ENCODE measurements at regions not wholly inside any gene's neighbourhood (a gene's known extent, or its start where the extent isn't known, plus 50 kb on each side); places are given as distances from the start of the nearest gene placed in this dataset.
"Not testable (repeated sequence)": the region's sequence is repeated elsewhere in the genome, so short reads cannot be mapped to it uniquely, and the experiment has no call there.

GRCh38 chrX:139200346-139200745, 330.2 kb upstream of the F9 start:
- DNase-seq, result no peak

GRCh38 chrX:139199933-139200332, 330.6 kb upstream of the F9 start:
- no peak for DNase-seq

DNA sequence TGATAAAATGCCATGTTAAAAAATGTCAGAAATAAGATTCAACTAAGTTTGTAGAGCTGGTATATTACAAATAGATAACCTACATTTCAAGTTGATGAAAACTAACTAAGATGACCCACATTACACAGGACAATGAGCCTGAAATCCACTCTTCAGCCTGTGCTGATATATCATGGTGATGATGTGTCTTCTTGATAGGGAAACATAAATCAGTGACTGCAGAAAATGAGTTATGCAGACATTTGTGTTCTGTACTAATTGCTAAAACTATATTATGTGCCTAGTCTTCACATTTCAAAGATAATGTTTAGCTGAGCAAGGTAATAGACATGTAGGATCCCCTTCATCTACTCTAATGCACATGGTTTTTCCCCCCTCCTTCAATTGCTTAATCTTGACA, 331.6 kb upstream of the F9 start:
- DNase-seq, result no peak

DNA sequence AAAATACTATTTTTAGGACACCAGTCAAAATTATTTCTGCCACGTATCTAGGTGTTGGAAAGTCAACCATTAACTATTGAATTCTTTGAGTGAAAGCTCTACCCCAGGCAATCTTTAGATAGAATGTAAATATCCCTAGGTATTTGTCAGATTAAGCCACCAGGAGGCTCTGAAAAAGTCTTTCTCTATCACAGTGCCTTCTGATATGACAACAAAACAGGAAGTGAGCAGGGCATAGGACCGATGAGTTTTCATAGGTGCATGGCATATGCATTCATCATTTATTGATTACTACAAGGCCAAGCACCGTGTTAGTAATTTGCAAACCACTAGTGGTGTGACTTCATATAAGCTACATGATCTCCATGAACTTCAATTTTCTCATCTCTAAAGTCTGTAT, 333.6 kb upstream of the F9 start:
- no peak for DNase-seq

- peak in 1 of 2 donors; percentile 20 for DNase-seq
Observed at GRCh38 chrX:139194571-139195280, 335.8 kb upstream of the F9 start.

DNA sequence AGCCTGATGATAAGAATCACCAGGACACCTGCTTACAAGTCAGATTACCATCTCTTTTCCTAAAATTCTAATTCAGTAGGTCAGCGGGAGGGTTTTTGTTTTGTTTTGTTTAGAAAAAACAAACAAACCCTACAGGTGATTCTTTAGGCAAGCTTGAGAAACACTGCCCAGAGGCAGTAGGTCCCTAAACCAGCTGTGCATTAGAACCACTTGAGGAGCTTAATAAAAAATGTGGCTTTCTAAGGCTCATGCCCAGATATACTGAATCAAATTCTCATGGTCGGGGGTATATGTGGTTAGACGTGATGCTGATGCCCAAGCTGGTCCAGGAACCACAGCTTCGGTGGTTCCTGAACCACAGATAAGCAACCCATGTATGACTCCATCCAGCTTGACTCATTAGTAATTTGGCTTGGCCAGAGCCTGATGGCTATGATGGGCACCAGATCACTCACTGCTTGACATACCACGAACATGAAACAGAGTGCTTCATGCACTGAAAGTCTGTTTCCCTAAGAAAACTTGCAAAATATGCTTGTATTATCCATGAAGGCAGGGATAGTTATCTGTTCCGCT, 338.1 kb upstream of the F9 start:
- DNase-seq, result no peak

- no peak for DNase-seq
Observed at GRCh38 chrX:139191746-139192385, 338.7 kb upstream of the F9 start.

GRCh38 chrX:139191286-139191685, 339.3 kb upstream of the F9 start:
- DNase-seq, result no peak

- DNase-seq, result no peak
Observed at GRCh38 chrX:139187738-139188137, 342.8 kb upstream of the F9 start.

DNA sequence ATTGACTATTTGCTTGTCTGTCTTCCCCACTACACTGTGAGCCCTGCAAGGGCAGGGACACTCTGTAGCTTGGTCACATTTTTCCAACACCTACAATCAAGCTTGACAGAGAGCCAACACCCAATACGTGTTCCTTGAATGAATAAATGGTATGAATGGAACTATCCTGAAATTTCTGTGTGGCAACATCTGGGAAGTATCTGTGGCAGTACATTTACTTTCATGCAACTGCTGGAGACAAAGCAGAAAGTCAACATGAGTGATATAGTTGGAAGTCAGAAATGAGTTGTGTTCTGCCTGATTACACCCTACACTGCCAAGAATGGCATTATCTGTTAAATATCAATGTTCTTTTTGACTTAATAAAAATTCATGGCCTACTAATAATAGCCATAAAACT, 343.5 kb upstream of the F9 start:
- DNase-seq, result no peak

- no peak for DNase-seq
Observed at GRCh38 chrX:139179592-139179991, 350.9 kb upstream of the F9 start.

GRCh38 chrX:139178980-139179379, 351.6 kb upstream of the F9 start:
- no peak for DNase-seq

GRCh38 chrX:139172731-139173130, 357.8 kb upstream of the F9 start:
- DNase-seq, result no peak

GRCh38 chrX:139170526-139171173, 359.9 kb upstream of the F9 start:
- DNase-seq, result no peak

DNA sequence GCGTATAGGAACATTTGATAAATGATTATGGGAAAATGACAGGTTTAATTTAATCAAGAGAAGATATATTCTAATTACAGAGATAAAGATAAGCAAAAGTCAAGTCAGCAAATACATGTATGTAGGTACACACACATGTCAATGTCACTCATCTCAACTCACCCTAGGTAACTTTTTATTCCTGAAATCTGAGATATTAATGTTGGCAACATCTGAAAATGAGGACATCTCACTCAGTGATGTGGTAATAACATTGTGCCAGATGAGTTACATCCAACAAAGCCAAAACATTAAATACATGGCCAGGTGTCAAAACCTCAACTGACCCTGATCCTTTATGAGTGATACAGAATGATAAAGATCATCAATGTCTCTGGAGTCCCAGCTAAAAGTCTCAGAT, 363.3 kb upstream of the F9 start:
- DNase-seq, result no peak

DNA sequence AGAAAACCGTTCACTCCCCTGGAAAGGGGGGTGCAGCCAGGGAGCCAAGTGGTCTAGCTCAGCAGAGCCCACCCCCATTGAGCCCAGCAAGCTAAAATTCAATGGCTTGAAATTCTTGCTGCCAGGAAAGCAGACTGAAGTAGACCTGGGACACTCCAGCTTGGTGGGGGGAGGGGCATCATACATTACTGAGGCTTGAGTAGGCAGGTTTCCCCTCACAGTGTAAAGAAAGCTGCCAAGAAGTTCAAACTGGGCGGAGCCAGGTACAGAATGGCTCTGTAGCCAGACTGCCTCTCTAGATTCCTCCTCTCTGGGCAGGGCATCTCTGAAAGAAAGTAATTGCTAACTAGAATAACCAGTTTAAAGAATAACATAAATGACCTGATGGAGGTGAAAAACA, 372.3 kb upstream of the F9 start:
- DNase-seq, result peak; percentile 10 to 23

- DNase-seq, result no peak
Observed at GRCh38 chrX:139156356-139156755, 374.2 kb upstream of the F9 start.

- not testable (repeated sequence) for DNase-seq
Observed at GRCh38 chrX:139146625-139147024, 383.9 kb upstream of the F9 start.

GRCh38 chrX:139141370-139141769, 389.2 kb upstream of the F9 start:
- no peak for DNase-seq

GRCh38 chrX:139134316-139134715, 396.2 kb upstream of the F9 start:
- no peak for DNase-seq

GRCh38 chrX:139126493-139126892, 404.0 kb upstream of the F9 start:
- DNase-seq, result peak in 1 of 2 donors; percentile 7

GRCh38 chrX:139125916-139126315, 404.6 kb upstream of the F9 start:
- DNase-seq, result no peak
